SIG-M5 treated with dmso at 0.1 percent for 504 hours (cell line): ENCODE measurements at regions not wholly inside any gene's neighbourhood (a gene's known extent, or its start where the extent isn't known, plus 50 kb on each side); places are given as distances from the start of the nearest gene placed in this dataset.
"Not testable (repeated sequence)": the region's sequence is repeated elsewhere in the genome, so short reads cannot be mapped to it uniquely, and the experiment has no call there.

Experiments
- DNase-seq: peaks from one replicate; lab custom pipeline; 2025; ENCODE audit not compliant: unreplicated experiment; lab: John Stamatoyannopoulos, UW

DNA sequence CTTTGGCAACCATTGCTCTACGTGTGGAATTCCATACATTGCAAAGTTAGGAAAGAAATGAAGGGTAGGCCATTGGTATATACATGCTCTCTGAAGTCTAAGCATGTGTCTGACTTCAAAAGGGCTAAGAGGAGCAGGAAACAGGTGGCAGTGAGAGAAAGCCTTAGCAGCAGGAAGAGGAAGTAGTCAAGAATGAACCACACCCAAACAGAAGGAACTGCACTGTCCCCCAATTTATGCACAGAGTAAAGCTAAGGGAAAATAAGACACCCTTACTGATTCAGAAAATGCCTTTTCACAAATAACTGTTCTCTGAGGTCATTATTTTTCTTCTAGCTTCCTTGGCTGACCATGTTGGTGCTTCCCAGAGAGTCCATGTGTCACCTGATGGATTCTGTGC, 575.4 kb downstream of the NTRK3 start:
- no peak for DNase-seq

DNA sequence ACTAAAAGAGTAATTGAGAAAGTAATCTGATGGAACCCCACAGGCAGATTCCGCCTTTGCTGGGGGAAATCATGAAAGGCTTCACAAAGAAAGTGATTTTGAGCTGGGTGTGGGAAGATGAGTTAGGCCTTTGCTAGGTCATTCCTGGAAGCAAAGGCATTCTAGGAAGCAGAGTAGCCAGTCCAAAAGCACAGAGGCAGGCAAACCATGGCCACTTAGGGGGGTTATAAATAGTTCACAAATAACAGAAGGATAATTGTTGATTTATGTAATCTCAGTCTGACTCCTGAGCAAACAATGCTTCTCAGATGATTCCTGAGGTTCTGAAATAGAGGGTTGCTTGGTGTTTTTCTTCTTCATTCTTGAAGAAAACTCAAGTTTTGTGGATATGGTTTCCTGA, 576.3 kb downstream of the NTRK3 start:
- DNase-seq = no peak

DNA sequence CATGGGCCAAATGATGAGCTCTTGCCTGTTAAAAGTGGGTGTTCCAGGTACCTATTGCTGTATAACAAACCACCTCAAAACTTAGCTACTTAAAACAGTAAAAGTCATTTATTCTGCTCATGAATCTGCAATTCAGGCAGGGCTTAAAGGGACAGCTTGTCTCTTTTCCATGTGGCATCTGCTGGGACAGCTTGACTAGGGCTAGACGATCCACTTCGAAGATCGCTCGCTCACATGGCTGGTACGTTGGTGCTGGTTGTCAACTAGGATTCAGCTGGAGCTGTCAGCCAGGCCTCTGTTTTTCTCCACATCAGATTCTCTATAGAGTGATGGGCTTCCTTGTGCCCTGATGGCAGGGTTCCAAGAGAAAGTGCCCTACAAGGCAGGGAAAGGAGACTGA, 581.3 kb downstream of the NTRK3 start:
- DNase-seq = no peak

DNA sequence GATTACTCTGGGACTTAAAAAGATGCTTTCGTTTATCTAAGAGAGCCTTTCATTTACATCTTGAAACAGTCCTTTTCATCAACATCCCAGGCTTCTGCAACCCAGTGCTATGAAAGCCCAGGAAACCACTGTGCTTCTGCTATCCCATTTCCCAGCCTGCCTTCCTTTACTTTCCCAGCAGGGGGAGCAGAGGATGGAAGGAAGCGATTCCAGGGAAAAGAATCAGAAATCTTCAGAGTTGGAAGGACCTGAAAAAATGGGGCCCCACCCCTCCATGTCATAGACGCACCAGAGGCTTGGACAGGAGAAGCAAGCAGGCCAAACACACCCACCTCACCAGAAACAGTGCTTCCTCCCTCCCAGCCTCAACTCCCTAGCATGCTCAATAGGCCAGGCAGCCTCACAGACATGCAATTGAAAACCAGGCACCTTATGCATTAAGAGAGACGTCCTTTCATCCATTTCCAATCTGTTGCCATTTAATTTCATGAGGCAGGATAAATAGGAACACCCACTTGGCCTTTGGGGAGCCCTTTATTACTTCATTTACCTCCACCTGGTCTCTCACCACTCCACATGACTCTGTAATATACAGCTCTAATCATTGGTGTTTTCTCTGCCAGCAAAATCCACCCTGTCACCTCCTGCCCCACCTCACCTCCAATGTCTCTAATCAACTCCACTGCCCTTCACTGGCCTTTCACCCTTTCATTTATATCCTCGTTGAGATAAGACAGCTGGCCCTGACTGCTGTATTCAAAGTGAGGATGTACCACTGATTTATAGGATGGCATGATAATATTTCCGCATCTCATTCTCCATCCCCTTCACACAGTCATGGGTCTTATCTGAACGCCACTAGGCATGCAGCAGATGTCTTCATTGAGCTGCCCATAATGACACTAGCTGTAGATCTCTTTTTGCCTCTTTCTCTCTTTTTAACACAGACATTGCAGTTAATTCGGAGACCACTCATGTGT, 583.9 kb downstream of the NTRK3 start:
- no peak for DNase-seq

DNA sequence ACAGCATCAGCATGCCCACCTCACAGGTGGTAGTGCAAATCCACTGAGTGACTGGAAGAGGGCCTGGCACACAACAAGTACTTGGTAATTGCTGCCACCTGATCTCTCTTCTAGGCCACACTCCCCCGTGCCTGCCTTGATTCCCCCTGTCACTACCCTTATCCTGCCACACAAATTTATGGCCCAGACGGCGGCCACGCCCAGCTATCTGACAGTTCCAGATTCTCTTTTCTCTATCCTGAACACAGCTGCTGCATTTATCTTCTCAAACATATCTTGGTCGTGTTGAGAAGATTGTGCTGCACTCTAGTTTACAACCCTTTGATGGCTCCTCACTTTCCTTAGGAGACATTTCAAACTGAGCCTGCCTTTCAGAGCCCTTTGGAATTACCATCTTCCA, 585.2 kb downstream of the NTRK3 start:
- DNase-seq = no peak

DNA sequence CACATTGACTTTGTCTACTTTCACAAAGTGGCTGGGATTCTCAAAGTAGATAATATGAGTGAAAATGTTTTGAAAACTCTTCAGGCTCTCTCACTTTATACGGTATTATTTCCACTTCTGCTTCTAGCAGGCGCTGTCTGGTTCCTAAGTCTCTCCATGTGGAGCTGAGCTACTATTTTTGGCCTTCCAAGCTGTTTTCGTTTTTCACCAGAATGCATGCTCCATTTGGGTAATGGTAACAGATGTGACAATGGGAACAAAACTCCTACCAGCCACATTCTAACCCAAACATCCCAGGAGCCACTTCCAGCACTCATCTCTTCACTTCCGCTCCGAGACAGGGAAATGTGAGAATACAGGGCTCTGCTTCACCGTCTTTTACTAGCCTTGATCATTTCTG, 586.7 kb downstream of the NTRK3 start:
- DNase-seq = no peak

DNA sequence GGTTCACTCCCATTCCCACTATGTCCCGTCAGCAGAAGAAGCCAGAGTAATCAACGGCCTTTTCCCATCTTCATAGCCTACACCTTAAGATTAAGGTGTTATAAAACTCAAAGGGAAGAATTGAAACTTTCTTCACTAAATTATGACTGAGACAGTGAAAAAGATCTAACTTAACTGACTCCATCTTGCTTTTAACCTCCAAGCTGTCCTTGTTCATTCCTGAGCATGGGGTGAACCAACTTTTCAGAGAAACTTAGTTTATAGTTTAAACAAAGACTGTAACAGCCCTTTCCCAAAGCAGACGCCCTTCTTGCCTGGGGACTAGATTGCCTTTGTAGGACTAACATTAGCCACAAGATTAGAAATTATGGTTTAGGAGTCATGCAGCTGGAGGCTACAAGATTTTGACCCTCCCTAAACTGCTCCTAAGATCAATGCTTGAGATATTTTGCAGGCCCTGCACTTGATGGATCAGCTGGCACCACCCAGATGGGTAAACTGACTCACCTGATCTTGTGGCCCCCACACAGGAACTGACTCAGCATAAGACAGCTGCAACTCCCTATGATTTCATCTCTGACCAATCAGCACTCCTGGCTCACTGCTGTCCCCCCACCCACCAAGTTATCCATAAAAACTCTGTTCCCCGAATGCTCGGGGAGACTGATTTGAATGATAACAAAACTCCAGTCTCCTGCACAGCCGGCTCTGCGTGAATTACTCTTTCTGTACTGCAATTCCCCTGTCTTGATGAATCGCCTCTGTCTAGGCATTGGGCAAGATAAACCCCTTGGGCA, 587.6 kb downstream of the NTRK3 start:
- not testable (repeated sequence) for DNase-seq

DNA sequence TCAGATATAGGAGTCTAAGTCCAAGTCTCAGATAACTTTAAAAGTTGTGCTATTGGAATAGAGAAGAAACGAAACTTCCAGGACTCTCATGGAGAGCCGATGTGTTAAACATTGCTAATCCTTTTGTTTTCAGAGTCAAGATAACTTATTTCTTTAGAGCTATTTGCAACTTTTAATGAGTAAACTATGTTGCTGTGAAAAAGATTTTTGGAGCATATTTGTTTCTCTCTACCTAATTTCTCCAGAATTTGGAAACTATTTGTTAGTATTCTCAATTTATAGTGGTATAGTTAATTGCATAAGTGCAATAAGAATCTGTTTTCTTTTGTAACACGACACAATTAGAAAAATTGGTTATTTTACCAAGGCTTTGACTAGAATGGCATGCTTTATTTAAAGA, 588.9 kb downstream of the NTRK3 start:
- DNase-seq = no peak

DNA sequence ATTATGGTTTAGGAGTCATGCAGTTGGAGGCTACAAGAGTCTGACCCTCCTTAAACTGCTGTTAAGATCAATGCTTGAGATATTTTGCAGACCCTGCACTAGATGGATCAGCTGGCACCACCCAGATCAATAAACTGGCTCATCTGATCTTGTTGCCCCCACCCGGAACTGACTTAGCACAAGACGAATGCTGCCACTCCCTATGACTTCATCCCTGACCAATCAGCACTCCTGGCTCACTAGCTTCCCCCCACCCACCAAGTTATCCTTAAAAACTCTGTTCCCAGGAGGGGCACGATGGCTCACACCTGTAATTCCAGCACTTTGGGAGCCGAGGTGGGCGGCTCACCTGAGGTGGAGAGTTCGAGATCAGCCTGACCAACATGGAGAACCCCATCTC, 594.0 kb downstream of the NTRK3 start:
- DNase-seq = no peak

DNA sequence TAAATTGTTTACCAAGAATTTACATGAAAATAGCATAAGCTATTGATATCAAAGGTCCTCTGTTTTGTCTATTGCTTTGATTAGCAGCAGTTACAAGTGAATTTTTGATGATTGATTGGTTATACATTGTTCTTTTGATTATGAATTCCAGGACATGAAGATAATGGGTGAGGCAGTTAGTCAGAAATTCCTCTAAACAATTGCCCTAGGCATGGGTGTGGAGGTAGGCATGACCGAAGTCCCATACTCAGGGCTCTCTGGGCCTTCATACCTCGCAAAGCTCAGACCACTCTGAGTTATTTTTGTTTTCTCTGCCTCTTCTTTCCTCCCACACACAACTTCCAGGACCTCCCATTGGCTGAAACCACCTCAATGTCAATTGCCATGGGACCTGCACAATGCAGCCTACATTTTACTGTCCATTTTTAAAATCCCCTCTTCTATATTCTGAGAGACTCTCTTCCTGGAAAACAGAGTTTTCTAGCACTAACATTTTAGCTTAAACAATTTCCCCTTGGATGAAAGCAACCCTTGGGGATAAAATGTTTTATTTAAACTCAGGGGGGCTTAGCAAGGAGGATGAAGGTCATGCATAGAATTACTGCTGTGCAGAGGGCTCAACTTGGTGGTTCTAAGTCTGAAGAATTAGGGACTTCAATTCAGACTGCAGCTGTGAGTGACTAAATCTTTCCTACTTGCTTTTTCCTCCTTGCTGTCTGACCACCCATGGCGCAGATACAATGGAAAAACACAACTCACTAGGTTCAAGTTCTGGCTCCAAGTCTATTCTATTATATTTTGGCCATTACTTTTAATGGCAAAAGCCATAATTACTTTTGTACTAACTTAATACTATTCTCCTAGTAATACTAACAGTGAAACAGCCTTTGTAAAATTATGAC, 594.8 kb downstream of the NTRK3 start:
- DNase-seq = no peak

DNA sequence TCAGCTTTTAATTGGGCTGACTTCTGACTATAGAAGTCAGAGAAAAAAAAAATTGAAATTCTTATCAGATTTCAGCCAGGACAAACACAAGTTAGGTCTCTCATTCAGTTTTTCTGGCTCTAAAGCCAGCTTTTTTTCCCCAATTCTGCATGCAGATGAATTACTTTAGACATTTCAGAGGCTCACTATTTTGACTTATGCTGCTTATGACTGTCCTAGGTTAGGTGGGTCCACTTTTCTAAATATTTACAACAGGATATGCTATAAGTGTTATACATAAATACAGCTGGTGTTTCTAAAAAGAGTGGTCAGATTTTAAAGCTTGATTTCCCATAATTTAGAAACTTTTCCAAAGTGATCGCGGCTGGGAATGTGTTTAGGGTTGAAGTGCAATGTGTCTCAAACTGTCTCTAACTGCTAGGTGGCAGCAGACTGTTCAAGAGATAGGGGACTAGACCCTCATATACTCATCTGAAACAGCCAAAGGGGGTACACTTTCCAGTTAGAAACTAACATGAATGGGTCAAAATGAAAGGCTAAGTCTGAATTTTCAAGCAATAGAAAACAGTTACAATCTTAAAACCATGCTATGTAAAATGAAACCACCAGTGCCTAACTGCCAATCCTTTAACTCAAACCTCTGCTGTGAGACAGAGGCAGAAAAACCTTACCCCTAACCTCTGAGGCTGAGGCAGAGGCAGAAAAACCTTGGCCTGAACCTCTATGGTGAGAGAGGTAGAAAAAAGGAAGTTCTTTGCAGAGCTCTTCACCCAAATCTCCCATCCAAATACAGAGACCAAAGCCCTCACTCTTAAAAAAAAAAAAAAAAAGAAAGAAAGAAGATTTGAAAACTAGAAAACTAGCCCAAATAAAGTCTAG, 596.0 kb downstream of the NTRK3 start:
- DNase-seq = no peak

DNA sequence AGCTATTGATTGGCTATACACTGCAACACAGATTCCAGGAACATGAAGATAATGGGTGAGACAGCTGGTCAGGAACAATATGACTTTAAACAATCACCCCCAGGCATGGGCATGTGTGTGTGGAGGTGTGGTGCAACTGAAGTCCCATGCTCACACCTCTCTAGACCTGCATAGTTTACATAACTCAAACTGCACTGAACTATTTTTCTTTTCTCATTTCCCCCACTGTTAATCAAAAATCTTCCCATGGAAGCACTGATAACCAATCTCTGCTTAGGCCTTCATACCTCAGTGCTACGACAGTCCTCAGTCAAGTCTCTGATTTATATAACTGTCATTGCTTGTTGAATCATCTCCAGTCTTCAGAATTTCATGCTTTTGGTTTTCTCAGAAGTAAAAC, 600.2 kb downstream of the NTRK3 start:
- no peak for DNase-seq

DNA sequence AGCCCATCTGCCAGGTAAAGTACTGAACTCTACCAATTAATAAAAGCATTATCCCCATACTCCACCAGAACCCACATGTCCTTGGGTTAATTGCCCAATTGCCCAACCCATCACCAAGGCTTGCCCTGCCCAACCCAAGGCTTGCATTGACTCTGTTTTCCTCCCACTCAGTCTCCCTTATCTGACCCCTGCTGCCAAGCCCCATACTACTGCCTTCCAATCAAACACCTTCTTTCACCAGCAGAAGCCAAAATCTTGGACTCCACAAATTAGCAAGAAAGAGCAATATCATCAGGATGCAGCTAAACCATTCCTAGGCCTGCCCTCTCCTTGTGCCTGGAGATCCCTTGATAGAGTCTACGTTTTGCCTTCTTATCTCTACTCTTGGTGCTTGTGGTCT, 602.9 kb downstream of the NTRK3 start:
- DNase-seq = no peak

DNA sequence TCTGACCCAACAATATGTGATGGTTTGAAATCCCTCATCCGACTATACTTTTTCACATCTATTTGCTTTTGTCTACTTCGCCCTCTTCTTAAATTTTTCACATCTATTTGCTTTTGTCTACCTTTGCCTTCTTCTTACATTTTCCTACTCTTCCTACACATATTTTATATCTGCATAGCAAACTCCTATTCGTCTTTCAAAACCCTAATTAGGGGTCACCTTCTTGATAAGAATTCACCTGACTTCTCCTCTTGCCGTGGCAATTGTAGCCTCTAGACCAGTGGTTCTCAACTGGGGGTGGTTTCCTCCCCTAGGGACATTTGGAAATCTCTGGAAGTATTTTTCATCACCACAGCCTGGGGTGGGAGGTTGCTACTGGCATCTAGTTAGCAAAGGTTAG, 607.4 kb downstream of the NTRK3 start:
- no peak for DNase-seq

DNA sequence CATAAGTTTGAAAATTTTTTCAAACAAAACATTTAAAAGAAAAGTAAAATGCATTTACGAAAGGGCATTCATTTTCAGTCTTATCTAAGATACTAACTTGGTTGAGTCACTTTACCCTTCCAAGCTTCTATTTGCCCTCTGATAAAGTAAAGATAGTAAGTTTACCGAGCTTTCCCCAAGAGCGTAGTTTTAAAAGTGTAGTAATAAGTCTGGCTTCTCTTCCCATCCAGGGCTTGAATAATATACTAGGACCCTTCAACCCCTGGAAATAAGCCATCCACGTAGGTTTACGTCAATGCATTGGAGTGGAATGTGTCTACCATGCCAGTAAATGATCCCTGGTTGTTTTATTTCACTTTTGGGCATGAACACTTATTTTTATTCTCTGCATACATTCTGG, 608.3 kb downstream of the NTRK3 start:
- DNase-seq = no peak

DNA sequence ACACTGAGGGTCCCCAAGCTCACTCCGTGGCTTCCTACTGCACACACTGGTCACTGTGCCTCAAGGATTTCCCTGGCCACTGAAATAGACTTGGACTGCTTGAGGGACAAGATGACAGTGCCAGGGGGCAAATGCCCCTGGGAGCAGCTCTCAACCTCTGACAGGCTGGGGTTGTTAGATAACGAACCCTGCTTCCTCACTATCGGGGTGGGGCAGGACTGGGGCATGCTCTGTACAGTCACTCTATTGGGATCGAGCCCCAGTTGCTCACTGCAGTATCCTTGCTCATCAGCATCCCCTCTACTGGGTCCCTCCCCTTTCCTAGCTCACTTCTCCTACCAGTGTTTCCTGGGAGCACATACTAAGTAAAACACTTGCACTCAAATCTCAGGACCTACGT, 610.8 kb downstream of the NTRK3 start:
- no peak for DNase-seq

DNA sequence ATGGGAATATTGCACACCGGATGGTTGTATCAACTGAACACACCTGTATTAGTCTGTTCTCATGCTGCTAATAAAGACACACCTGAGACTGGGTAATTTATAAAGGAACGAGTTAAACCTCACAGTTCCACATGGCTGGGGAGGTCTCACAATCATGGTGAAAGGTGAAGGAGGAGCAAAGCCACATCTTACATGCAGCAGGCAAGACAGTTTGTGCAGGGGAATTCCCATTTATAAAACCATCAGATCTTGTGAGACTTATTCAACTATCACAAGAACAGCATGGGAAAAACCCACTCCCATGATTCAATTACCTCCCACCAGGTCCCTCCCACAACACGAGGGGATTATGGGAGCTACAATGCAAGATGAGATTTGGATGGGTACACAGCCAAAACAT, 613.5 kb downstream of the NTRK3 start:
- DNase-seq = not testable (repeated sequence)

DNA sequence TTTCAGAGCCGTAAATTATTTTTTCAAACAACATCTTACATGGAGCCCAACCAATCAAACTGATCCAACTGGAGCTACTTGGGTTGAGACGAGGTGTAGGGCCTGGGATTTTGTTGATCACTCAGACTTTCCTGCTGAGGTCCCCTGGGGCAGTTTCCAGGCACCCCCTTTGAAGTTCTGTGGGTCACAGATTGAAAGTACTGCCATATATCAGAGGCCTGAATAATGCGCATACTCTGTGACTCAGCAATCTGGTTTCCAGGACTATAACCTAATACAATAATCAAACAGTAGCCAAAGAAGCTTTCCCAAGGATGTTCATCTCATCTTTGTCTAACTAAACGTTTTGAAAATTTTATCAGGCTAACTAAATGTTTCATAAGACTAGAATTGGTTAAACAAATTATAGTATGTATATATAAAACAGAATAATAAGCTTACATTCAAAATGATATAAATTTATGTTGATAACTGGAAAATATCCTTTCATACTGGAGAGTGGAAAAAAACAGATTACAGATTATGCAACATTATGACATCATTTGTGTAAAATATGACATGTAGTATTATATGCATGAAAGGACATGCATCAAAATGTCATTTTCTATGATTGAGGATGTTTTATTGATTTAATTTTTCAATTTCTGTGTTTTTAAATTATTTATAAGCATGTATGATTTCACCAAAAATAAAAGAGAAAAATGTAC, 617.1 kb downstream of the NTRK3 start:
- no peak for DNase-seq

DNA sequence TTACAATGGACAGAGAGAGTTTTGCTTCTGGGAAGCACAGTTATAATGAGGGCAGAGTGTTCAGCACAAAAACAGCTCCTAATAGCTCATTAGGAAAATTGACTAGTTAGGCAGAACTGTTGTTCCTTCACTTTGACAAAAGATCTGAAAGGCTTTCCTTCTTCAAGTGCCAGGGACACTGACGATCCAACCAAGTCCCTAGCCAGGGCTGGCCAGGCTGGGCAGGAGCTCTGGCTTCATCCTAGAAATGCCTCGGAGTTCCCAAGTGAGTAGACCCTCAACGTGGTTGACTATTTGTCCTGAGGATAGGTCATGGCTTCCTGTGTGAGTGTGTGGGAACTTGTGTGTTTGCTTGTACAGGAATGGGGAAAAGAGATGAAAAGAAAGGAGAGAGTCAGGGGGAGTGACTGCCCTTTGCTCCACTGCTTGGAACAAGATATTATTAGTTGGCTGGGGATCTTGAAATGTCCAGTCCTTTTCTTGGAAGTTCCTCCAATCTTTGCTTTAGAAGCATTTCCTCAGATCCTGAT, 617.9 kb downstream of the NTRK3 start:
- DNase-seq = no peak
